ENCODE measurements at regions not wholly inside any gene's neighbourhood (a gene's known extent, or its start where the extent isn't known, plus 50 kb on each side); places are given as distances from the start of the nearest gene placed in this dataset.

- WGBS, 2 donors = 81 to 93% methylated on average over 8 of the region's 8 CpGs
- Histone ChIP-seq H3K4me1 (peaks cover 0 to 19% (median 11%) of the 10 kb centered on the region in 9 donors), H3K9me3 (no peaks in the 10 kb centered on the region), H3K4me3 (no peak overlapping the region), H3K27ac (no peak overlapping the region), H3K27me3 (no peaks in the 10 kb centered on the region), H3K36me3 (no peaks in the 10 kb centered on the region)
- ATAC-seq (no peak), DNase-seq (no peak)
- intact Hi-C loops (cut with DNase I) = no loop called here
- TF ChIP-seq CTCF (IDR thresholded peaks at IDR 0.05) = no peak
These were observed 177.4 kb upstream of the NECTIN1 start for GRCh38 chr11:119906376-119906775.

DNA sequence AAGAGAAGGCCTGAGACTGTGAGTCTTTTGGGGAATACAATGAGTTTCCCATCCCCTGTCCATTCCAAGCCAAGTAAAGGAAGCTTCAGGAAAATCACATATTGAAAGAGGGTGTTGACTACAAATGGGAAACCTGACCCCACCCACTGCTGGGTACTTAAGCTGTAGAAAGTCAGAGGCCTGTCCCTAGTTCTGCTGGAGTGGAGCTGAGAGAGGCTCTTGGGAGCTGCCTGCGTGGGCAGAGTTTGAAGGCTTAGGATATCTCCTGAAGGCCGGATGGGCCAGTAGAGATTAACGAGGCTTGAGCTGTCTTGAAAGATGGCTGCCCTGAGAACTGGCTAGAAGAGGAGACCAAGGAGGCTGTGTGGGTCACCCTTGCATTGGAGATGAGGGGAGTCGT, 176.2 kb upstream of the NECTIN1 start:
- DNase-seq = no peak
- peaks cover 0 to 8% (median 5%) of the 10 kb centered on the region in 9 donors for H3K4me1 ChIP-seq
- H3K4me3 ChIP-seq = no peak overlapping the region
- no peak overlapping the region for H3K27ac ChIP-seq
- no peaks in the 10 kb centered on the region for H3K9me3 ChIP-seq
- no peaks in the 10 kb centered on the region for H3K27me3 ChIP-seq
- no peak for ATAC-seq
- intact Hi-C loops (cut with DNase I) = no loop called here
- no peak for TF ChIP-seq CTCF (IDR thresholded peaks at IDR 0.05)
- H3K36me3 ChIP-seq = no peaks in the 10 kb centered on the region
- WGBS, 2 donors = 73% methylated on average over 4 of the region's 4 CpGs

DNA sequence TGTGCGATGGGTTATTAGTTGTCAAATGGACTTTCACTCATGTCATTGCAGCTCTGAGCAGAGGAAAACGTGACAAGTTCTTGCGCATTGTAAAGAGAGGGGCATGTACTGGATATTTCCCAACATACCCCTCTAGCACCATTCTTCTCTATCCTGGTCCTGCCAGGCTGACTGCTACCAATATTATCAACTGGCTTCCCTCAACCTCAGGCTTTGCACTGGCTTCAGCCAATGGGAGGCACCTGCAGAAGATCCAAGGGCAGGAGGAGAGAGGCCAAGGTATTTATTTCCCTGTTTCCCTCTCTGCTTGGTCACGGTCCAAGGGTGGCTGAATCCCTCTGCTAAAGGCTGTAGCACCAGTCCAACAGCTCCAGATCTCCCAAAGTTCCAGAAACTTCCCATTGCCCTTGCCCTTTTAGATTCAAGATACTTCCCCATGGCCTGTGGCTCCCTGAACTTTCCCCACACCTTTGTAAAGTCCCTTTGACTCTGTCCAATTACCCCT, 175.6 kb upstream of the NECTIN1 start:
- no peak for TF ChIP-seq CTCF (IDR thresholded peaks at IDR 0.05)
- WGBS, 2 donors = 83 to 94% methylated on average over 4 of the region's 4 CpGs
- Histone ChIP-seq H3K27ac (no peak overlapping the region), H3K4me3 (no peak overlapping the region), H3K4me1 (peaks cover 0 to 8% (median under 1%) of the 10 kb centered on the region in 9 donors), H3K36me3 (no peaks in the 10 kb centered on the region), H3K27me3 (no peaks in the 10 kb centered on the region), H3K9me3 (no peaks in the 10 kb centered on the region)
- no peak for DNase-seq
- no peak for ATAC-seq
- intact Hi-C loops (cut with DNase I) = no loop called here

- no peaks in the 10 kb centered on the region for H3K27me3 ChIP-seq
- DNase-seq (no peak), ATAC-seq (no peak)
- no peaks in the 10 kb centered on the region for H3K36me3 ChIP-seq
- peaks cover 0 to 8% (median 0%) of the 10 kb centered on the region in 9 donors for H3K4me1 ChIP-seq
- no peak overlapping the region for H3K27ac ChIP-seq
- 90 to 93% methylated on average over 8 of the region's 8 CpGs for WGBS, 2 donors
- TF ChIP-seq CTCF (IDR thresholded peaks at IDR 0.05) = no peak
- no peak overlapping the region for H3K4me3 ChIP-seq
- intact Hi-C loops (cut with DNase I) = no loop called here
- H3K9me3 ChIP-seq = no peaks in the 10 kb centered on the region
These were observed 174.8 kb upstream of the NECTIN1 start for GRCh38 chr11:119903821-119904220.

All from heart right ventricle (tissue), 16 donors.